Islet precursor cell (in vitro differentiated cells): ENCODE measurements at regions not wholly inside any gene's neighbourhood (a gene's known extent, or its start where the extent isn't known, plus 50 kb on each side); places are given as distances from the start of the nearest gene placed in this dataset.
"Not testable (repeated sequence)": the region's sequence is repeated elsewhere in the genome, so short reads cannot be mapped to it uniquely, and the experiment has no call there.

Experiments
- DNase-seq: peaks from one replicate; pipeline ENCODE4 v3.0.0-alpha.2; 2018

DNA sequence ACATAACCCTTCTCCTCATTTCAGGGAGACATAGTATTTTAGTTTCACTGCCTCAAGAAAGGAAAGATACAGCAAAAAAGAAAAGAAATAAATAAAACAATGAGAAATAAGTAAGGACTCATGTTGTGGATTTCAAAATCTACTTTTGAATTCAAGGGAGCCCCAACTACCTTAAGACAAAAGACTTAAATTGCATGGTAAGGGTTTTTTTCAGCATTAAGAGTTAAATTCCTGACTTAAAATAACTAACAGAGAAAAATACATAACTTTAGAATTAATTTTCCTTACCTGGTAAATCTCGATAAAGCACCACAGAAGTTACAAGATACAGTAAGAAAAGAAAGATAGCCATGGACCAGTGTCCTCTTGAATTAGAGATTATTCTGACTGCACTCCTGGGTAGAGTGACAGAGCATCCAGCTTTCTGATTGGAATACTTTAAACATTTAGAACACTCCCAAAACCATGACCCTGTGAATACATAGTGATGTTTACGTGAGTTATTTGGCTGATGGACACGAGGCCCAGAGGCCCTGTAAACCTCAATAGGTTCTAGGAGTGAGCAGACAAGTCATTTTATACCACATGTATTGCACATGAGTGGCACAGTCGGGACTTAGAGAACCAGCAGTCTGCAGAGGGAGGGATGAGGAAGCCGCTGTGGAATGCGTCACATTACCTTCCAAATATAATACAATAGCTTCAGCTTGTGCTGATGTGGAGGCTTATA is 292.5 kb upstream of the SEMA3C start:
- peak; percentile 60 for DNase-seq

DNA sequence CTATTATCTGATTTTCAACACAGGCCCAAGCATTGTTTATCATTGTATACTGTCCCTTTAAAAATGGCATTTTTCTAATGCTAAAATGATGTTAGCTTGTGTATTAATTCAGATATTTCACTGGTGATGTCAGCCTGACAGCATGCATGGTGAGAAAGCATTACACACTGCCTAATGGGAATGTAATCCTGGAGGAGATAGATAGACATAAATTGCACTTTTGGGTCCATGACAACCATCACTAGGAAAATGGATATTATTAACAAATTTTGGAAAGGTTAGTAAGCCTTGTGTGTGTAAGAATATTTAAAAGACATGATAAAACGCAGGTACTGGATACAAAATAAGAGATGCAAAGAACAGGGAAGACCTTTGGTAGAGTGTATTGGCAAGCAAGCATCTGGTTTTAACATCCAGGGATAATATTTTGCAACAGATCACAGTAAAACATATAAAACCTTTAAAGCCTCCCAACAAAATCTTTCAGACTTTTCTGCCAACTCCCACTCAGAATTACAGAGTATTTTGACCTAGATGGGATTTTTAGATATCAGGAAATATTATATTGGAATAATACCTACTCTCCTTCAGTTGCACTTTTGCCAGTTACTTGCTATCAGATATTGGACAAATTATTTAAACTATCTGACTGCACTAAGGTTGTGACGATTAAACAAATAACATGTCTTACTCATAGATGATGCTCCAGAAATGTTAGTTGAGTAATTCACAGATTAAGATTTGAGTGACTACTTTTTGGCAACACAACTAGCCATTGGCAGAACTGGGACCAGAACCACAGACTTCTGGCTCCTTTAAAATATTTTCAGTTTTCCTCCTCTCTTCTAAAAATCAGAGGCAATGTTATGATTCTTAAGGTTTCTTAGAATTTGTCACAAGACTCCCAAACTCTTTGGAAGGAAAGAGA is 291.6 kb upstream of the SEMA3C start:
- no peak for DNase-seq

DNA sequence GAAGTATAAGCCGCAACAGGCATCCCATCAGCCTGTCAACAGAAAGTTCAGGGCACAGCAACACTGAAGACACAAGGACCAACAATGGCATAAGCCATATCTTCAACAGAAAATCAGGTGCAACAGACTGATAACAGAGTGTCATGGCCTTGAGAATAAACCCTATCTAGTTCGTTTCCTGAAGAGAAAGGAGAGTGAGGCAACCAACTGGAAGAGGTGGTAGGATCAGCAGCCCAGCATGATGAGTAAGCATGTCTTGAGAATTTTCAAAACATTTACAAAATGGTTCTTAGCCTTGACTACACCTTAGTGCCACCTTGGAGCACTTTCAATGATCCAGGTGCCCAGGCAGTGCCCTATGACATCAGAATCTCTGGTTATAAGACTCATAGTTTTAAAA is 290.2 kb upstream of the SEMA3C start:
- DNase-seq = no peak

DNA sequence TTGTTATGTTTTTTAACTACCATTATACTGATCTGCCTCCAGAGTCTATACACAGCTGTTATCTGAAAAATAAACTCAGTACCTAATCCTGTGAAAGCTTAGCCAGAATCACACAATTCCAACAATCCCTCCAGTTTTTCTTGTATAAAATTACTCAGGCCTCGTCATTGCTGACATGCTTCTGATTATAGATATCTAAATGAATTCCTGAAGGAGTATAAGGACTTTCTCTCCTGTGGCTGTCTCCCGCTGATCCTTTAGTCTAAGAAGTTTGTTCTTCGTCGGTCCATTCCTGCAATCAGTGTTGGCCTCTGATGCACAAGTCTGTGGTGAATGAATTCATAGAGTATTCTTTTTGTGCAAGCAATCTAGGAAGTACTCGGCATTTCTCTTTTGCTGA is 288.9 kb upstream of the SEMA3C start:
- no peak for DNase-seq

DNA sequence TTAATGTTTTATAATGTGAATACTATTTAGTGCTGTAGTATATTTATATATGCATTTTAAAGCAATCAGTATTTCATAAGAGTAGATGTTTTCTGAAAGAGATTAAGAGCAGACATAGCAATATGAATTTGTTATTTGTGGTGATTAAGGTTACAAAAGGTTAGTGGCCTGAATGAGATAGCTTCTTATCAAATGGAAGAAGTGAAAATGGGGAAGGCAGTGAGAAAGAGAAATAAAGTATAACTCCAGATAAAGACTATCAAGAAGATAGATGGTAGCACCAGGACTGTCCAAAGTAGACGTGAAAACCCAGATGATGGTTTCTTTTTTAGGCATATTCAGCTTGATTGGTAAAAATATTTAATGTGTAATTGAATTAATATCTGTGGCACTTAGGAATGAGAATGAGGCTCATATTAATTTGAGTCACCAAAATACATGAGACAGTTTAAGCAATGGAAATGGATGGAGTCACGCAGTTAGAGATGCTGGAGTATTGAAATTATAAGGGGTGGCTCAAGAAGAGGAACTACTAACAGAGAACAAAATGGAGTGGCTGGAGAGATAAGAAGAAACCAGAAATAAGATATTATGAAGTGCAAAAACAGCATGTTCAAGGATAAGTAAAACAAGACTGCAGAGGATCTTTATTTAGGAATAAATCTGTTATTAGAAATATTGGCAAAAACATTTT is 288.0 kb upstream of the SEMA3C start:
- no peak for DNase-seq

DNA sequence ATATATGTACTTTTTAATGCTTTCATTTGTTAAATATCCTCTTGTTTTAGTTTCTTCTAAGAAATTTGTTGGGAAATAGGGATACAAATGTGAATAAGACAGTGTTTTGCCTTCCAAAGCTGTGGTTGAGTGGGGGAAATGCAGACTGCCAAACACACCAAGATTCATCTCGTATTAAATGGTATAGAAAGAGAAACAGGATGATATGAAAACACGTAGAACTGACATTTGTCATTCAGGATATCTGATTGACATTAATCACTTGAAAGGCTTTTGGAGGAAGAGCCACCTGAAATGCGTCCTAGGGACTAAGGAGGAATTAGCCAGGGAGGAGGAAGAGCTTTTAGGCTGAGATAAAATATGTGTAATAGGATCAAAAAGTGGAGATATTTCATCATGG is 287.4 kb upstream of the SEMA3C start:
- DNase-seq = no peak

DNA sequence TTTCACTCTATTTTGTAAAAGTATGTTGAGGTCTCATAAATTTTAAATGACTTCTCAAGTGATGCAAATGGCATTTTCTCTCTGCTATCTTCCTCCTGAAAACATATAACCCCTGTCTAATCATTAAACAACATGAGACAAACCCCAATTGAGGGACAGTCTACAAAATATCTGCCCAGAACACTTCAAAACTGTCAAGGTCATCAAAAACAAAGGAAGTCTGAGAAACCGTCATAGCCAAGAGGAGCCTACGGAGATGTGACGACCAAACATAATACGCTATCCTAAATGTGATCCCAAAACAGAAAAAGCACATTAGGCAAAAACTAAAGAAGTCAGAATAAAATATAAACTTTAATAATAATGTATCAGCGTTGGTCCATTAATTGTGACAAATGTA is 282.3 kb upstream of the SEMA3C start:
- no peak for DNase-seq

DNA sequence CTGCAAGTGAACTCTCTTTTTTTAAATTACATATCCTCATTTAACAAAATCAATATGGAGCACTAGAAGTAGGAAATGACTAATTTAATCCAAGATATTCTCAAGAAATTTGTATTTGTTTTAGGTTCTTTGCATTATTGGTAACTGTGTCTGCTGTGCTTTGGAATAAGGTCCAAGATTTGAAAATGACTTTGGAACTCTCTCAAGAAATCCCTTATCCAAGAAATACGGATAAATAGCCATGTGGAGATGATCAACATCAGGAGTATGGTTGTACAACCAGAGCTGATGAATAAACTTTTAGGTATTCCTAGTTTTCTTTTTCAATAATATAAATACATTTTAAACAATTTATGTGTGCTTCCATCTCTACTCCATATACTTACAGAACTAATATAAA is 279.9 kb upstream of the SEMA3C start:
- no peak for DNase-seq

DNA sequence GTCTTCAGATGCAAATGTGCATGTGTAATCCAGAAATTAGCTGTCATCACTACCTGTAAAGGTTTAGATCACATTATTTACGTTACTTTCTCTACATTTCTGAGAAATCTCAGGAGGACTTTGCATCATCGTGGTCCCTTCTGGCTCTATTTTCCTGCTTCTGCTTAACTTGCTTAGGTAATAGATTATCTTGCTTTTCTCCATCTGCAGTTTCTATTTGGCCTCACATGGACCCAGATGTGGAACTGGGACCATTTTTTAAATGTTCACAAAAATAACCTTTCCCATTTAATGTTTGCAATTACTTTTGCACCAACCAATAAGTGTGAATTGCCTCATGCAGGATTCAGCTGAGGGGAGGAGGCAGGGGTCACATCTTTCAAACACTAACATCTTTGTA is 278.4 kb upstream of the SEMA3C start:
- DNase-seq = no peak

DNA sequence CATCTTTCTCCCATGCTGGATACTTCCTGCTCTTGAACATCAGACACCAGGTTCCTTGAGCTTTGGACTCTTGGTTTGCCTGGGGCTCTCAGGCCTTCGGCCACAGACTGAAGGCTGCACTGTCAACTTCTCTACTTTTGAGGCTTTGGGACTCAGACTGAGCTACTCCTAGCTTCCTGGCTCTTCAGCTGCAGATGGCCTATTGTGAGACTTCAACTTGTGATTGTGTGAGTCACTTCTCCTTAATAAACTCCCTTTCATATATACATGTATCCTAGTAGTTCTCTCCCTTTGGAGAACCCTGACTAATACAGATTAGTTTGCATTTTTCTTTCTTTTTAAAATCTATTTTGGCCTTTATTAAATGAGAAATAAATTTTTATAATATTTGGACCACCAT is 276.2 kb upstream of the SEMA3C start:
- DNase-seq = no peak

DNA sequence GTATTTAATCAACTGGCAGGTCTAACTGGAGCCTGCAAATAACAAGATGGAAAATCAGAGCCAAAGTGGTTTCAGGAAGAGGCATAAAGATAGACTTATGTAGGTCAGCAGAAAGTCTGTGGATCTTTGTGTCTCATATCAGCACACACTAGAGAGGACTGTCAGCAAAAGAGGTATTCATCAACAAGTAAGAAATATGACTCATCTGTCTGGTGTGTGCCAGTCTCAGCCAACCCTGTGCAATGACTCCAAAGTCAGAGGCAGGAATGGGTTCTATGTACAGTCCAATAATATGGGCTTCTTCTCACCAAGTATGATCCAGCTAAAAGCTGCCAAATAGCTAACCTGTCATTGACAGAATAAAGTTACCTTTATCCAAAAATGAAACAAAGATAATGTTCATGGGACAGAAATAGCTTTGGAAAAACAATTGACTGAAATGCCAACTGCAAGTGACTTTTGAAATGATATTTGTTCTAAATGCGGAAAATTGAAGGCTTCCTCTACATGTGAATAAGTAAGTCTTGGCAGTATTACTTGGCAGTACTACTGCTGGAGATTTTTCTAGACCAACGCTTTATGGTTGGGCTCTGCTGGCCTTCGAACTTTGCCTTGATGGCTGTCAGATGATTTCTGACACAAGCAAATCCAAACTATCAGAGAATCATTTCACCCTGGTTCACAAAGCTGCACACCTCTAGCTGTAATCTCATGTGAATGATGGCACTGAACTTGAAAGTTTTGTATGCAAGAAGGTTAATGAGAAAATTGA is 272.3 kb upstream of the SEMA3C start:
- no peak for DNase-seq

DNA sequence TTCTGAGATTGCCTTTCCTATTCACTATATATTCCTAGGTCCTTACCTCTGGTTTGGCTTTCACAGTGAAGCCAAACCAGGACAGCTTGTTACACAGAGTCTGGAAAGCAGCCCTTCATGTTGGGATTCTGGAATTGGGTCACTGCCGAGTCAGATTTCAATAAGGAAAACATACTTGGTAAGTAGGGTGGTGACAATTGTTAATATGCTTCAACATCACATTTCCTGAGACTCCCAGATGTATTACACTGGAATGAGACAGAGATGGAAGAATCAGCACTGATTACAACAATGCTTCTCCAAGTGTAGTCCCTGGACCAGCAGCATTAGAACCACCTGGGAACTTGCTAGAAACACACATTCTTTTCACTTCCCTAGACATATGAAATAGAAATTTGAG is 268.9 kb upstream of the SEMA3C start:
- no peak for DNase-seq

DNA sequence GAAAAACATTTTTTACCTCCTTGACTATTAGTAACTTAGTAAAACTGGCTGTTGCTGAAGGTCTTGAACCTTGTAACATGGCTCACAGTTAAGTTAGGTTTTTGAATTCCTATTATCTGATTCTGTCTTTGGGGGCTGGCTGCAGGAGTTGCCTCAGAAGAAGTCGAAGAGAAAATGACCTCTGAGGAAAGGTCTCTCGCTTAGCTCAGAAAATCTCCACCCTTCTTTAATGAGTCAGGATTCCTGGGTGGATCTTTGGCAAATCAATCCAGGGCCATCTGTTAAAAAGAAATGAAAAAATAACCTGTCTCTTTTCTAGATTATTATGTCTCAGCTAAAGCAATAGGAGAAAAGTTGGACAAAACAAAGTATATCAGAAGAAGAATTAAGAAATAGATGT is 267.8 kb upstream of the SEMA3C start:
- DNase-seq = no peak

DNA sequence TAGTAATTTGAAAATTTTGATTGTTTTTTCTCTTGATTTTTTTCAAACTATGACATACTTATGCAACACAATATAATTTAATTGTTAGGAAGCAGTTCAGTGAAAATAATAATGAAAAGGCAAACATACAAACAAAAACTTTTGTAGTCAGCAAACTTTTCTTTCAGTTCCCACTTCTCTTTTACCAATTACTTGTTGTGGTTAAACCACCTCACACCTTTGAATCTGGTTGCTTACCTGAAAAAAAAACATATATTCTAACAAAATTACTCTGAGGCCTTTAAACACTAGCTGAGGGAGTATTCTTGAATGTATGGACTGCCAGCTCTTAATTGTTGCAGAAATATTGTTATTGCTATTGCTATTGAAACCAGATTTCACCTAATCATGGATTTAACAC is 266.2 kb upstream of the SEMA3C start:
- DNase-seq = no peak

DNA sequence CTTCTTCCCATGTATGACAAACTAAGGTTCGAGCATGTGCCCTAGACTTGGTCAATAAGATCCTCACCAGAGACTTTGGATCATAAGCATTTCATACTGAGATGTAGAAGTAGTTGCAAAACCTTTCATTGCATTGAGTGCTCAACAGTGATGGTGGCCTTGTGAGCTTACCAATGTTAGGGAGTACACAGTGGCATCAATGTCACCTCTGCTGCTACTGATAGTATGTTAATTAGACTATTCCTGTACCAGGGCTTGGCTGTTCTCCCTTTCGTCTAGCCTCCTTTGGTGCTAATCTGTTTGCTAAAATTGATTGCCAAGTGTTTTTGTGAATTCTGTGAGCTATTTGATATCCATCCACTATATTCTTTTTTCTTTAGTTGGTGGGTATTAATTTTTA is 264.5 kb upstream of the SEMA3C start:
- DNase-seq = no peak

DNA sequence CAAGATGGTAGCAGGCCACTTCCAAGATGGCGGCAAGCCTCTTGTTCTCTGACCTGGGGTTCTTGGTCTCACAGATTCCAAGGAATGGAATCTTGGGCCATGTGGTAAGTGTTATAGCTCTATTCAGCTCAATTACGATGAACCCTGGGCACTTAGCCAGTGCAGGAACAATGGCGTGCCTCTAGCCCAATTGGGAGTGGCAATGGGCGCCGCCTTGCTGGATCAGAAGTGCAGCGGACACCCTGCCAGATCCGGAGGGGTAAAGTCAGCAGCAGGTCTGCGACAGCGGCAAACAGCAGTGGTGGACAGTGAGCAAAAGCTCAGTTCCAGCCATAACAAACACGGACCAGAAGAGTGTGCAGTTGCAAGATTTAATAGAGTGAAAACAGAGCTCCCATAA is 263.2 kb upstream of the SEMA3C start:
- not testable (repeated sequence) for DNase-seq

DNA sequence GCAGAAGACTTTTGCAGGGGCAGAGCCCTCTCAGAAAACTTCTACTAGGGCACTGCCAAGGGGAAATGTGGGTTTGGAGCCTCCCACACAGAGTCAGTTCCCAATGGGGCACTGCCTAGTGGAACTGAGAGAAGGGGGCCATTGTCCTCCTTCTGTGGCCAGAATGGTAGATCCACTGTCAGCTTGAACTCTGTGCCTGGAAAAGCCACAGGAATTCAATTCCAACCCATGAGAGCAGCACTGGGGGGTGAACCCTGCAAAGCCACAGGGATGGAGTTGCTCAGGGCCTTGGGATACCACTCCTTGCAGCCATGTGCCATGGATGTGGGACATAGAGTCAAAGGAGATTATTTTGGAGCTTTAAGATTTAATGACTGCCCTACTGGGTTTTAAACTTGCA is 262.2 kb upstream of the SEMA3C start:
- no peak for DNase-seq

DNA sequence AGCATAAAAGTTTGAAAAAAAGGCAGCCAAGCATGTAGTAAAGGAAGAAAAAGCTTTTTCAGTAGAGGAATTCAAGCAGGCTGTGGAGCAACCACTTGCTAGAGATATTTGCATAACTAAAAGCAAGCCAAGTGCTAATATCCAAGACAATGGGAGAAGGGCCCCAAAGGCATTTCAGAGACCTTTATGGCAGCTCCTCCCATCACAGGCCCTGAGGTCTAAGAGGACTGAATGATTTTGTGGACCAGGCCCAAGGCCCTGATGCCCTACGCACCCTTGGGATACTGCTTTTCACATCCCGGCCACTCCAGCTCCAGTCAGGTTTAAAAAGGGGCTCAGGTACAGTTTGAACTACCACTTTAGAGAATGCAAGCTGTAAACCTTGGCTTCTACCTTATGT is 261.7 kb upstream of the SEMA3C start:
- no peak for DNase-seq

DNA sequence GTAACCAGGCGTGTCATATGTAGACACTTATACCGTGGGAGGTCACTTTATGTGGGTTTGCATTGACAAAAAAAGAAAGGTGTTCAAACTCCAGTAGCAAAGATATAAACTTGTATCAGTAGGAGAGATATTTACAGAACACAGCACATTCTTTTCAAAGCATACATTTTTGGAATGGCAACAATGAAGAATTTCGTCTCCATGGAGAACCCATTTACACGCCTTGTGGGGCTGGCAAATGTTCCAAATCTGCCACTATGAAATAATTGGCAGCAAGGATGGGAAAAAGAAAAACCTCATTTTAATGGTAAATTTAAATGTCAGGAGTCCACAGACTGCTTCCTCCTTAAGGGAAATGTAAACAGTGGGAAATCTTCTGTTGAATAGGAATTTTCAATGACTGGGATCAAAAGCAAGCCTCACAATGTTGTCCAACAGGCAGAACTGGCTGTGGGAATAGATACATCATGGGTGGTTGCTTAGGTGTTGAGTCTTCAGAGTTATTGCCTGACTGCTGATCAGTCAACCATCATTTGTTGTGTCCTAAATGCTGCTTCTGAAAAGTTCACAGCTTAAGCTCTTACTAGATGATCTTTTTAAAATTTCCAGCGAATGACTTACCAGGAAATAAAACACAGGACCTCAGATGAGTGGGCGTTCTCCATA is 256.6 kb upstream of the SEMA3C start:
- DNase-seq = peak; percentile 53

DNA sequence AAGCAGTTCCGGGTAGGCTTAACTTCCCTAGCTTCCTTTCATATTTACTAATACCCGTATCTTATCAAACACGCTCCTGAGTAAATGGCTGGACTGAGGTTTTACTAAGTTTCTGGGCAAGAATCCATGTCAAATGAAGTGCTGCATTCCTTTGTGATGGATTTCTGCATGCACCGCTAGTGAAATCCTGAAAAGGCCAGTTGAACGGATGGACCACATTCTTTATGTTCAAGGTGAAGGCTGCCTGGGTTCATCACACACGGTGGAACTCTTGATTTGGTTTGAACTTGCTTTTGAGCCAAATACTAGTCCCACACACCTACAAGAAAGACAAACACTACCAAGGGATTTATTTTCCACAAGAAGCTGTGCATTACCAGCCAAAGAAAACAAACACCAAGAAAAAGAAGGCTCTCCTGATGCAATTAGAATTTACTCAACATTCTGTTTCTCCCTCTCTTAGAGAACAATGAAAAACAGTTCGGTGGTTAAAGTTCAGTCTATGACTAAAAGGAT is 255.0 kb upstream of the SEMA3C start:
- DNase-seq = no peak

DNA sequence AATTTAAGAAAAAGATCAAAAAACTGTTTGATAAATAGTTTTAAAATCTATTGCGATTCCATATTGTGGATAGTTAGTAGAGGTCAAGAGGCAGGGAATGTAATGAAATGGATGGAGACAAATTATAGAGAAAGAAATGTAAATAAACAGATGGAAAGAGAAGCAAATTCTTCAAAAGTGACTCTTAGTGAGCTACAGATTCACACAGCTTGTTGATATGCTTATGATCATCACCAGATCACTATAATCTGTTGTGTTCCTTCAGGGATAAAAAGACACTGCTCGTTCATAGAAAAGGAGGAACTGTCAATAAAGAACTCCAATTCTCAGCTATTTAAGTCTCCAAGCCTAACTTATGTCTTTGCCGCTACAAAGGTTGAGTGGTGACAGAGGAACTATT is 251.4 kb upstream of the SEMA3C start:
- DNase-seq = no peak

DNA sequence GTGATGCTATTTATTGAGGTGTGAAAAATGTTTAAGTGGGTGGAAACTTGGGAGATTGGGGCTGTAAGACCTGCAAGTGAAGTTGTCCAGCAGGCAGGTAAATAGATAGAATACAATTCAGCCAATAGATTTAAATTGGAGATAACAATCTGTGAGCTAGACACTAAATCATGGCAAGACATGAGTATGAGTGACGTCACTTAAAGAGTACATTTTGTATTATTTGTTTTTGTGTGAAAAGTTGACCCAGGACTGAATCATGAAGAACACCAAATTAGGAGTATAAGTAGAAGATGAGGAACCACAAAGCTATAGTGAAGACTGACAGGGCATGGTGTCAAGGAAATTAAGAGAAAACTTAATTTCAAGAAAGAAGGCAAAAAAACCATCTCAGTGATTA is 249.1 kb upstream of the SEMA3C start:
- DNase-seq = no peak
